ENCODE measurements at regions not wholly inside any gene's neighbourhood (a gene's known extent, or its start where the extent isn't known, plus 50 kb on each side); places are given as distances from the start of the nearest gene placed in this dataset.
A peak's percentile ranks its signal among the peaks of the same experiment; 100 is the strongest.
"Not testable (repeated sequence)": the region's sequence is repeated elsewhere in the genome, so short reads cannot be mapped to it uniquely, and the experiment has no call there.

DNA sequence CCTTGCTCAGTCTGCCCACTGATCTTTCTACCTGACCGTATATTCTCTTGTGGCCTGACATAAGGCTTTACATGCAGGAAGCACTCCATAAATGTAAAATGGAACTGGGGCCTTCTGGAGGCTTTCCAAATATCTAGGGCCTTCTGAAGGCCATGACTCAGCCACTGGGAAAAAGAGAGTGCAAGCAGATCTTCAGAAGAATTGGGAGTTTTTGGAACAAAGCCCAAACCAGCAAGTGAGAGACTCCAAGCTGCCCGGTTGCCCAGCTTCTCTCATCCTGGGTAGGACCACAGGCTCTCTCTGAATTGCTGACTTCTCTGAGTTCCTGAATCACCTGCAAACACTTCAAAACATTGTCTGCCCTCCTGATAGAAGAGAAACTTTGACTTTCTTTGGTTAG lies 107.9 kb upstream of the BMAL1 start:
- peak in 1 of 2 donors; percentile 21 for DNase-seq (ENCODE audit: low read depth in 2 of 2)

DNA sequence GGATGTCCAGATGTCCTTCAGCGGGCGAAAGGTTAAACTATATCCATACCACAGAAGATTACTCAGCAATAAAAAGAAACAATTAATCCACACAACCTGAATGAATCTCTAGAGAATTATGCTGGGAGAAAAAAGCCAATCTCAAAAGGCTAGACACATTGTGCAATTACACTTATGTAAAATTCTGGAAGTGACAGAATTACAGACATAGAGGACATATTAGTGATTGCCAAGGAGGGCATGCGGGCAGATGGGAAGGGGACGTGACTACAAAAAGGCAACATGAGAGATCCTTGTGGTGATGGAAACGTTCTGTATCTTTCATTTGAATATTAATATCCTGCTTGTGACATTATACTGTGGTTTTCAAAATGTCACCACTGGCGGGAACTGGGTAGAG lies 103.5 kb upstream of the BMAL1 start:
- DNase-seq (ENCODE audit: low read depth in 2 of 2): no peak

GRCh38 chr11:13183094-13183825 lies 94.3 kb upstream of the BMAL1 start:
- DNase-seq (ENCODE audit: low read depth in 2 of 2): peak; percentile 18 to 58

DNA sequence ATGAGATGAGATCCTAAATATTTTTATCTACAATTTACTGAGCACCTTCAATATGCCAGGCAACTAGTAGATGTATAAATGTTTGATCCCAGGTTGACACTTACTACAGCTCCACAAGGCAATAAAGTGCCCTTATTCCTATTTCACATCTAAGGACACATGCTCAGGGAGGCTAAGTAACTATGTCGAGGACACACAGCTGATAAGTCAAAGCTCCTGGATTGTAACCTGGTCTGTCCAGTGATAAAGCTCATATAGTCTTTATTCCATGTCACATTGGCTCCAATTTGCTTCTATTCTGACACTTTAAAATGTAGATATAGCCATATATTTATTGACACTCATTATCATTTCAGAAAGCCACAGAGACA lies 93.8 kb upstream of the BMAL1 start:
- DNase-seq (ENCODE audit: low read depth in 2 of 2): no peak

GRCh38 chr11:13184295-13184794 lies 93.2 kb upstream of the BMAL1 start:
- DNase-seq (ENCODE audit: low read depth in 2 of 2): no peak

DNA sequence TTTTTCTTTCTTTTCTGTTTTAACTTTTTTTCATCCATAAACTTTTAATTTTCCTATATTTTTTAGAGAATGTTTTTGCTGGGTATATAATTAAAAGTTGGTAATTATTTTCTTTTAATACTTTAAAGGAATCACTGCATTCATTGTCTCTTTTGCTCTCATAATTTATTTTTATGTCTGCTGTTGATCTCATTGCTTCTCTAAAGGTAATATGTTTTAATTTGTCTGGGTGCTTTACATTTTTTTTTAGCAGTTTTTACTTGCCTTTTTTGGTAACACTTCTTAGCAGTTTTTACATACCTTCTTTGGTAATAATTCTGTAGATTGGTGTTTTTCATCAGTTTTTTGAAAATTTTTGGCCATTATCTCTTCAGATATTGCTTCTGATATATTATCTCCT lies 89.4 kb upstream of the BMAL1 start:
- no peak for DNase-seq (ENCODE audit: low read depth in 2 of 2)

DNA sequence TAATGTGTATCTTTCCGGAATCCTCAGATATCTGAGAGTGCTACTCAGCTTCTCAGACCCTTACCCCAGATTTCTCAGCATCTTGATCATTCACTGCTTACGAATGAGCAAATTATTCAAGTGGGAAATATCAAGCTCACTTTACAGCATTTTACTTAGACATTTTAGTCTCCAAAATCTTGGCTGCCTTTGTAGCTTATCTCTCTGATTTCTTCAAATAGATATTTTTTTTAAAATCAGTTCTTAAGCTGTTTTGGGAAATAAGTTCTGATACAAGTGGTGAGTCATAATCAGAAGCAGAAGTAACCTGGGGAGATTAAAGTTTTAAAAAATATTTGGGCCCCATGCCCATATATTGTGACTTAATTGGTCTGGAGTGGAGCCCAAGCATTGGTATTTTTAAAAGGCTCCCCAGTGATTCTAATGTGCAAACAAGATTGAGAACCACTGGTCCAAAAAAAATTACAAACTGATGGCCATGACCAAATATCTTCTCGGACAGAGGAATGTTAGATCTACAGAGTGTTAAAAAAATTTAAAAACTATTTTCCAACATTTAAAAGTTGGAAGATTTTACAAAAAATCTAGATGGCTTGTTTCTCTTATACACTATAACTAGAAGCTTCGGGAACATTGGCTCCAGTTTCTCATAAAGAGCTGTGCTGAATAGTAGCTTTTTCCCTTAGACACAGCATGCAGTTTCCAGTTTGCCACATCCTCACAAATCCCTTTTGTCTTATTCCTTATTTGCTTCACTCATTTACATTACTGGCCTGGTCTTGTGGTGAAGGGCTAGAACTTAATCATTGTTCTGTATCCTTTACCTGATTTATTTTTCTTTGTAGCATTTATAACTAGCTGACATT lies 87.8 kb upstream of the BMAL1 start:
- no peak for DNase-seq (ENCODE audit: low read depth in 2 of 2)

DNA sequence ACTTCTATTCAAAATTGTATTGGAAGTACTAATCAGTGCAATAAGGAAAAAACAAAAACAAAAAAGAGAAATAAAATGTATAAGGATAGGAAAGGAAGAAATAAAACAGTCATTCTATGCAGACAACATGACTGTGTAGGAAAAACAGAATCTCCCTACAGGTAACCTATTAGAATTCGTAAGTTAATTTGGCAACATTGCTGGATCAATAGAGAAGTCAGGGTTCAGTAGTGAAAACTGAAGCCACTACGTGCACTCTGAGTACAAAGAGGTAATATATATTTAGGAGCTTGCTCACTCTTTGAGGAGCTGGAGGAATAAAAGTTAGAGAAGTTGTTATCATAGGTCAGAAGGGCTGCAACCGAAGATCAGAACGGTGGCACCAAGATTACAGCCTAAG lies 84.0 kb upstream of the BMAL1 start:
- DNase-seq (ENCODE audit: low read depth in 2 of 2): no peak

DNA sequence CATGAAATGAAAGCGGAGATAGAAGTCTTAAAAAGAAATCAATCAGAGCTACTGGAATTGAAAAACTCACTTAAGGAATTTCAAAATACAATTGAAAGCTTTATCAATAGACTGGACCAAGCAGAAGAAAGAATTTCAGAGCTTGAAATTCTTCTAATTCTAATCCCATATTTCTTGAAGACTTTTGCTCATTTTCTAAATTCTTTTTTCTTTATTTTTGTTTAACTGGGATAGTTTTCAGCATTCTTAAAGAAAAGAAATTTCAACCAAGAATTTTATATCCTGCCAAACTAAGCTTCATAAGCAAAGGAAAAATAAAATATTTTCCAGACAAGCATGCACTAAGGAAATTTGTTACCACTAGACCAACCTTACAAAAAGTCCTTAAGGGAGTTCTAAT lies 80.2 kb upstream of the BMAL1 start:
- DNase-seq (ENCODE audit: low read depth in 2 of 2): not testable (repeated sequence)

DNA sequence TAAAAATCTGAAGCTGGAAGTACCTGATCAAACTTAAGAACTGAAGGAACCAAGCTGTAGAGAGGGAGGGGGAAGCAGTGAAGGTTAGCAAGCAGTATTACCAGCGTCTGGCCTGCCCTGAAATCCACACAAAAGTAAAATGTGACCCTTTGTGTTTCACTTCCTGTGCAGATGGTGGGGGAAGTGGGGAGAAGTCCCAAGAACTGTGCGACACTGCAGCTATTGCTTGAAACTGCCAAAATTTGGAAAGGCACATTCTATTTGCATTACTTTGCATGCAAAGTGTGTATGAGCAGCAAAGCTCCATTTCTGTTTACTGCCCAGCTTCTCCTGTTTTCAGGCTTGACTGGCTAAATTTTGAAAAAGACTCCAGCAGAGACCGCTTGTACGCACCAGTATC lies 72.1 kb upstream of the BMAL1 start:
- DNase-seq (ENCODE audit: low read depth in 2 of 2): peak in 1 of 2 donors; percentile 30

DNA sequence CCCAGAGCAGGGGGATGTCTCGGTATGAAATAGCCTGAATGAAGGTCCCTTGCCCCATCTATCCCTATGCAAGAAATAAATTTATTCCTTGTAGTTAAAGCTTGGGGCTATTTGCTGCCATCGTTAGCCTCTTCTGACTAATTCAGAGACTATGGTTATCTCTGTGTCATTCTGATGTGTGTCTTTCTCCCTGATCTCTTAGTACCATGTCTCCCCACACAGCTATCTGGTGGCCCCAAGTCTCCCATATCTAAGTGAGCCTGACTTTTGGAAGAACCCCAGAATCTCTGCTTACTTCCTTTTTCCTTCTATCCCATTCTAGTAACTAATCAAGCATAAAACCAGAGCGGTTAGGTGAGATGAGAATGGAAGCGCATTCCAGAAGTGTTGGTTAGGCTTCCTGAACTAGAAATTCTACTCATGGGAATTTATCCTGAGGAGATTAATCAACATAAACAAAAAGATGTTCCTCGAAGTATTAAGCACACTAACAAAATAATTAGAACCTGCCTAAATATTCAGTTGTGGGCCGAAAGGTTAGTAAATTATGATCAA lies 71.4 kb upstream of the BMAL1 start:
- DNase-seq (ENCODE audit: low read depth in 2 of 2): no peak

GRCh38 chr11:13207270-13207664 lies 70.3 kb upstream of the BMAL1 start:
- no peak for DNase-seq (ENCODE audit: low read depth in 2 of 2)

GRCh38 chr11:13207665-13208594 lies 69.7 kb upstream of the BMAL1 start:
- DNase-seq (ENCODE audit: low read depth in 2 of 2): peak; percentile 82

DNA sequence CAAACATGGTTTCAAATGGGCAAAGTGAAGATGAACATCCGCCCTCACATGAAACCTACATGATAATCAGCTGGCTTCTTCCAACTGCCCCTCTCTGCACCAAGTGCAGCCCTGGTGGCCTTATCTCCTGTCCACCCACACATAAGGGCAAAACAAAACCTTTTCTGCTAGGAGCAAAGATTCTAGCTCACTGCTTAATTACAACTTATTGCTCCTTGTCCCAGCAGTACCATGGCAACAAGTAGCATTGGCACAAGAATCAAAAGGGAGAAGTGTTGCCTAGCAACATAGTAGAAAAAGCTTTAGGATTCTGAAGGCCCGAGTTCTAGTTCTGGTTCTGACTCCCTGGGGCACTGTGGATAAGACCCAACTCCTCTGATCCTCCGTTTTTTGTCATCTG lies 68.7 kb upstream of the BMAL1 start:
- no peak for DNase-seq (ENCODE audit: low read depth in 2 of 2)

DNA sequence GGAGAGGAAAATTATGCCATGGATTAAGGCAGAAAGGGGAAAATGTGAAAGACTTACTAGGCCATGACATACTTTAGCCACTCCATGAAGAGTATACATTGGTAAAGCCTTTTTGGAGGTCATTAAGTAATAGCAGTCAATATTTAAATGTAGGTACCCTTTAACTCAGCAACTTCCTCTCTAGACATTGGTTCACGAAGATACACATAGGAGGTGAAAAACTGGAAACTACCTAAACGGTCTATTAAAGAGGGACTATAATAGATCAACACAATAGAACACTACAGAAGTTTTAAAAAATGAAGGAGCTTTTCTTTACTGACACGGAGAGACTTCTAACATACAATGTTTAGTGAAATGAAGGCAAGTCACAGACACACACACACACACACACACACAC lies 68.2 kb upstream of the BMAL1 start:
- DNase-seq (ENCODE audit: low read depth in 2 of 2): no peak

DNA sequence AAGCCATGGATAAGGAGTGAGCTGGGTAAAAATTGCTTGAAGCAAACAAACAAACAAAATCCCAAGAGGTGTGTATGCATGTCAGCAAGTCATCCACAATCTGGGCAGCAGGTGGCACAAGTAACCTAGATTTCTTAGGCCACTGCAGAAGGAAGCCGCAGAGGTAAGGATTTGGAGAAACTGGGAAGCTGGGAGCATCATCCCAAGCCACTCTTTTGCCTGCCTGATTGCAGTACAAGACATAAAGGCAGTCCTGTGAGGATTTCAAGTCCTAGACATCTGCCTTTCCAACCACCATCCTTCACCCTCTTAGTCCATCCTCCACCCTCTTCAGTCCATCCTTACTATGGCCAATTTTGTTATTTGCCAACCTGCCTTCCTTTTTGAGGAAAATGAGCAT lies 67.2 kb upstream of the BMAL1 start:
- peak; percentile 55 to 80 for DNase-seq (ENCODE audit: low read depth in 2 of 2)

- no peak for DNase-seq (ENCODE audit: low read depth in 2 of 2)
These were observed 63.3 kb upstream of the BMAL1 start for GRCh38 chr11:13214276-13214675.

DNA sequence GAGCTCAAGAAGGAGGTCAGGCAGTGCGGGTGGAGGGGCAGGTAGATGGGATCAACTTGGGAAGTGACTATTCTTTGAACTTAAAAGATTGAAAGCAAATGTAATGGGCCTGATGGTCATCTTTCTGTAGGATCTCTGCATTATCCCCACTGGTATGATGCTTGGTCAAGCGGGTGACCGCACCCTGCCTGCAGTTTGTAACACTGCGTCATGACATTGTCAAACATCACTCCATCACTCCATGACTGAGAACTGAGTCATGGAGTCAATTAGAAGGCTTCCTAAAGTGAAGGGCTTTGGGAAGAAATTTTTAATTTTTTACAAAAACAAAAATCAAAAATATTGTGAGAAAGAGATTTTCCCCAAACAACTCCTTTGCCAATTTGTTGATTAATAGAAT lies 62.4 kb upstream of the BMAL1 start:
- peak in 1 of 2 donors; percentile 41 for DNase-seq (ENCODE audit: low read depth in 2 of 2)

GRCh38 chr11:13216019-13216710 lies 61.4 kb upstream of the BMAL1 start:
- peak in 1 of 2 donors; percentile 82 for DNase-seq (ENCODE audit: low read depth in 2 of 2)

- no peak for DNase-seq (ENCODE audit: low read depth in 2 of 2)
These were observed 60.9 kb upstream of the BMAL1 start for GRCh38 chr11:13216711-13217075.

- not testable (repeated sequence) for DNase-seq (ENCODE audit: low read depth in 2 of 2)
These were observed 58.9 kb upstream of the BMAL1 start for GRCh38 chr11:13218685-13219084.
